GM23338 (cell line): ENCODE measurements at regions not wholly inside any gene's neighbourhood (a gene's known extent, or its start where the extent isn't known, plus 50 kb on each side); places are given as distances from the start of the nearest gene placed in this dataset.

Experiments
- ATAC-seq: fragments of 200-7000 bp; cut with Tn5 transposase; 3 replicates; pipeline ENCODE4 v1.9.1; 2020
- DNase-seq: peaks from one replicate; pipeline ENCODE4 v3.0.0-alpha.2; 2015; ENCODE audit warnings: low spot score
- H2AFZ ChIP-seq: fragments of 200-600 bp; sonication (generic); 2 replicates; pipeline ENCODE4 v1.8.0; 2016; ENCODE audit warnings: antibody characterized with exemption, mild to moderate bottlenecking, moderate library complexity
- H3F3A ChIP-seq: fragments of 200-600 bp; sonication (generic); replicated peaks from 2 replicates; pipeline ENCODE4 v1.8.0; 2017; ENCODE audit warnings: antibody characterized with exemption, mixed run types, low read depth
- H3K27ac ChIP-seq: fragments of 200-600 bp; sonication (generic); 2 replicates; pipeline ENCODE4 v1.6.1; 2016; ENCODE audit warnings: low read depth
- H3K27me3 ChIP-seq: fragments of 200-600 bp; sonication (generic); 2 replicates; pipeline ENCODE4 v1.8.0; 2016; ENCODE audit warnings: mild to moderate bottlenecking, mixed run types, moderate library complexity; ENCODE audit not compliant: insufficient read depth
- H3K36me3 ChIP-seq: fragments of 200-600 bp; sonication (generic); 2 replicates; pipeline ENCODE4 v1.8.0; 2016; ENCODE audit warnings: mild to moderate bottlenecking; ENCODE audit not compliant: insufficient read depth
- H3K4me1 ChIP-seq: fragments of 200-600 bp; sonication (generic); 2 replicates; pipeline ENCODE4 v1.8.0; 2016; ENCODE audit warnings: mild to moderate bottlenecking, moderate library complexity; ENCODE audit not compliant: insufficient read depth
- H3K4me2 ChIP-seq: fragments of 200-600 bp; sonication (generic); 2 replicates; pipeline ENCODE4 v1.7.1; 2017; ENCODE audit warnings: mixed run types
- H3K4me3 ChIP-seq: fragments of 200-600 bp; sonication (generic); 2 replicates; pipeline ENCODE4 v1.6.1; 2016; ENCODE audit warnings: mixed run types
- H3K79me2 ChIP-seq: fragments of 200-600 bp; sonication (generic); replicated peaks from 2 replicates; pipeline ENCODE4 v1.8.0; 2017; ENCODE audit warnings: mild to moderate bottlenecking; ENCODE audit not compliant: insufficient read depth
- H3K9me2 ChIP-seq: fragments of 200-600 bp; sonication (generic); 2 replicates; pipeline ENCODE4 v1.8.0; 2017; ENCODE audit not compliant: insufficient read depth
- H4K20me1 ChIP-seq: fragments of 200-600 bp; sonication (generic); replicated peaks from 2 replicates; pipeline ENCODE4 v1.8.0; 2017; ENCODE audit warnings: mild to moderate bottlenecking; ENCODE audit not compliant: insufficient read depth
- H3K27ac Mint-ChIP-seq: 2 replicates; pipeline ENCODE4 v1.8.0; 2020; ENCODE audit warnings: inconsistent platforms, mild to moderate bottlenecking, moderate library complexity, mixed read lengths
- H3K27me3 Mint-ChIP-seq: 3 replicates; pipeline ENCODE4 v1.8.0; 2022; ENCODE audit warnings: low read depth, mild to moderate bottlenecking, moderate library complexity, mixed read lengths, inconsistent platforms; ENCODE audit not compliant: insufficient read depth, poor library complexity
- H3K36me3 Mint-ChIP-seq: 3 replicates; pipeline ENCODE4 v1.8.0; 2021; ENCODE audit warnings: low read depth, mild to moderate bottlenecking, inconsistent platforms, moderate library complexity, mixed read lengths
- H3K4me1 Mint-ChIP-seq: 3 replicates; pipeline ENCODE4 v1.8.0; 2020; ENCODE audit warnings: mild to moderate bottlenecking, inconsistent platforms, mixed read lengths
- H3K4me3 Mint-ChIP-seq: 3 replicates; pipeline ENCODE4 v1.8.0; 2021; ENCODE audit warnings: moderate library complexity, mild to moderate bottlenecking, inconsistent platforms, mixed read lengths
- H3K9me3 Mint-ChIP-seq: 3 replicates; pipeline ENCODE4 v1.8.0; 2020; ENCODE audit warnings: moderate library complexity, mild to moderate bottlenecking, inconsistent platforms, mixed read lengths
- CTCF ChIP-seq, 2 experiments: fragments of 200-600 bp in 1 of 2; sonication (generic) in 1 of 2; conservative IDR thresholded peaks; 2 replicates each; pipeline versions ENCODE4 v1.5.1 to v1.6.1; 2016 to 2017; ENCODE audit warnings: antibody characterized with exemption in 2 of 2, low read depth in 2 of 2, mild to moderate bottlenecking in 2 of 2, moderate library complexity in 1 of 2
- ETS1 ChIP-seq: IDR thresholded peaks from 2 replicates; pipeline ENCODE4 v1.6.1; 2016; ENCODE audit warnings: antibody characterized with exemption
- EZH2 ChIP-seq: fragments of 200-600 bp; sonication (generic); IDR thresholded peaks from one replicate; pipeline ENCODE4 v1.8.0; 2017; ENCODE audit warnings: antibody characterized with exemption, mild to moderate bottlenecking, low read depth; ENCODE audit not compliant: unreplicated experiment
- EZH2phosphoT487 ChIP-seq: fragments of 200-600 bp; sonication (generic); IDR thresholded peaks from one replicate; pipeline ENCODE4 v1.8.1; 2018; ENCODE audit warnings: antibody characterized with exemption; ENCODE audit not compliant: unreplicated experiment
- JUNB ChIP-seq: IDR thresholded peaks from one replicate; pipeline ENCODE4 v1.6.1; 2016; ENCODE audit warnings: antibody characterized with exemption; ENCODE audit not compliant: unreplicated experiment
- NANOG ChIP-seq: IDR thresholded peaks from 2 replicates; pipeline ENCODE4 v1.6.1; 2016; ENCODE audit warnings: antibody characterized with exemption, borderline replicate concordance
- STAT1 ChIP-seq: IDR thresholded peaks from one replicate; pipeline ENCODE4 v1.6.1; 2016; ENCODE audit warnings: antibody characterized with exemption; ENCODE audit not compliant: unreplicated experiment
- ZNF462 ChIP-seq: fragments of 250-450 bp; sonication (Bioruptor Pico); IDR thresholded peaks from 2 replicates; pipeline ENCODE4 v1.5.0; 2020; ENCODE audit warnings: mild to moderate bottlenecking, moderate library complexity

GRCh38 chr13:56356690-56357089 is 784.0 kb upstream of the PRR20A start:
- Histone ChIP-seq H3K27ac (no peak overlapping the region), H3K27me3 (no peaks in the 10 kb centered on the region), H3K4me1 (no peaks in the 10 kb centered on the region), H3K79me2 (no peaks in the 10 kb centered on the region), H3K9me2 (no peaks in the 10 kb centered on the region), H3K4me2 (no peak overlapping the region), H4K20me1 (no peaks in the 10 kb centered on the region), H3K36me3 (no peaks in the 10 kb centered on the region), H2AFZ (no peak overlapping the region), H3F3A (no peaks in the 10 kb centered on the region), H3K4me3 (no peak overlapping the region)
- ATAC-seq = no peak
- Mint-ChIP-seq H3K27ac (no peak overlapping the region), H3K36me3 (no peaks in the 10 kb centered on the region), H3K27me3 (peaks cover 2% of the 10 kb centered on the region), H3K4me3 (no peak overlapping the region), H3K4me1 (no peaks in the 10 kb centered on the region), H3K9me3 (no peaks in the 10 kb centered on the region)
- TF ChIP-seq EZH2 = no peak
- no peak for TF ChIP-seq EZH2phosphoT487
- TF ChIP-seq STAT1 = no peak
- no peak for TF ChIP-seq NANOG
- TF ChIP-seq ETS1 = no peak
- DNase-seq = no peak

- Mint-ChIP-seq H3K27me3 (no peaks in the 10 kb centered on the region), H3K4me1 (no peaks in the 10 kb centered on the region), H3K4me3 (no peak overlapping the region), H3K27ac (no peak overlapping the region), H3K9me3 (peaks cover 18% of the 10 kb centered on the region), H3K36me3 (peaks cover 17% of the 10 kb centered on the region)
- H3K4me3 ChIP-seq = no peak overlapping the region
- no peak for ATAC-seq
- H3K27ac ChIP-seq = no peak overlapping the region
- DNase-seq = no peak
- H3K36me3 ChIP-seq = no peaks in the 10 kb centered on the region
- H3K79me2 ChIP-seq = no peaks in the 10 kb centered on the region
- no peaks in the 10 kb centered on the region for H3K4me1 ChIP-seq
- H3K4me2 ChIP-seq = no peak overlapping the region
- H3K9me2 ChIP-seq = peaks cover 4% of the 10 kb centered on the region; the same call in 1 of the 2 replicates
- H3F3A ChIP-seq = no peaks in the 10 kb centered on the region
- H2AFZ ChIP-seq = no peak overlapping the region
- no peaks in the 10 kb centered on the region for H3K27me3 ChIP-seq
- no peak for TF ChIP-seq CTCF (conservative IDR thresholded peaks at IDR 0.05; ENCODE audit: low read depth in 2 of 2)
- H4K20me1 ChIP-seq = no peaks in the 10 kb centered on the region
Observed at GRCh38 chr13:56378566-56378965, 762.2 kb upstream of the PRR20A start.

- Histone ChIP-seq H3K9me2 (no peaks in the 10 kb centered on the region), H2AFZ (no peak overlapping the region), H3K4me1 (peaks cover 32% of the 10 kb centered on the region), H4K20me1 (no peaks in the 10 kb centered on the region), H3K4me2 (no peak overlapping the region), H3K27ac (no peak overlapping the region), H3K27me3 (no peaks in the 10 kb centered on the region), H3F3A (no peaks in the 10 kb centered on the region), H3K4me3 (no peak overlapping the region), H3K36me3 (peaks cover 3% of the 10 kb centered on the region; the same call in 1 of the 2 replicates), H3K79me2 (no peaks in the 10 kb centered on the region)
- Mint-ChIP-seq H3K27ac (no peak overlapping the region), H3K4me3 (no peak overlapping the region), H3K27me3 (no peaks in the 10 kb centered on the region), H3K4me1 (peaks cover 25% of the 10 kb centered on the region), H3K36me3 (peaks cover 37% of the 10 kb centered on the region), H3K9me3 (peaks cover 44% of the 10 kb centered on the region)
- TF ChIP-seq ZNF462 (CRISPR knock-in tag) (peak; percentile 23; the same call in 1 of the 2 replicates), NANOG (peak; percentile 70), JUNB (no peak)
- ATAC-seq (no peak), DNase-seq (peak; percentile 32)
Observed at GRCh38 chr13:56393549-56393948, 747.2 kb upstream of the PRR20A start.
